ENCODE measurements at regions not wholly inside any gene's neighbourhood (a gene's known extent, or its start where the extent isn't known, plus 50 kb on each side); places are given as distances from the start of the nearest gene placed in this dataset.

- Histone ChIP-seq H3K36me3 (ENCODE audit: insufficient read depth) (no peaks in the 10 kb centered on the region), H3K27me3 (ENCODE audit: insufficient read depth) (no peaks in the 10 kb centered on the region), H3K4me1 (ENCODE audit: insufficient read depth) (no peaks in the 10 kb centered on the region), H2AFZ (no peak overlapping the region), H3K4me3 (no peak overlapping the region), H3K9me2 (ENCODE audit: insufficient read depth) (no peaks in the 10 kb centered on the region), H3F3A (replicated peaks; ENCODE audit: low read depth) (no peaks in the 10 kb centered on the region), H3K4me2 (no peak overlapping the region), H3K27ac (ENCODE audit: low read depth) (no peak overlapping the region), H3K79me2 (replicated peaks; ENCODE audit: insufficient read depth) (no peaks in the 10 kb centered on the region), H4K20me1 (replicated peaks; ENCODE audit: insufficient read depth) (no peaks in the 10 kb centered on the region)
- H3K36me3 Mint-ChIP-seq (ENCODE audit: low read depth): peaks cover 4% of the 10 kb centered on the region; the same call in 1 of the 3 replicates
- peaks cover 15% of the 10 kb centered on the region; the same call in 2 of the 3 replicates for H3K9me3 Mint-ChIP-seq
- peak; percentile 52; the same call in 2 of the 3 replicates for ATAC-seq
- H3K27me3 Mint-ChIP-seq (ENCODE audit: insufficient read depth, low read depth, poor library complexity): peaks cover 1% of the 10 kb centered on the region
- TF ChIP-seq CREB1 (CRISPR knock-in tag; IDR thresholded peaks at IDR 0.05; ENCODE audit: low read depth) (no peak), POLR2AphosphoS5 (IDR thresholded peaks at IDR 0.05; ENCODE audit: low read depth) (no peak), ZNF114 (CRISPR knock-in tag; IDR thresholded peaks at IDR 0.05) (no peak), NANOG (IDR thresholded peaks at IDR 0.05; ENCODE audit: borderline replicate concordance) (no peak), ZNF331 (CRISPR knock-in tag; IDR thresholded peaks at IDR 0.05; ENCODE audit: low read depth) (no peak), EZH2phosphoT487 (IDR thresholded peaks at IDR 0.05; ENCODE audit: unreplicated experiment) (no peak), EZH2 (IDR thresholded peaks at IDR 0.05; ENCODE audit: low read depth, unreplicated experiment) (no peak), JUNB (IDR thresholded peaks at IDR 0.05; ENCODE audit: unreplicated experiment) (no peak), STAT1 (IDR thresholded peaks at IDR 0.05; ENCODE audit: unreplicated experiment) (no peak), ZNF462 (CRISPR knock-in tag; IDR thresholded peaks at IDR 0.05) (no peak), CTCF (conservative IDR thresholded peaks at IDR 0.05; ENCODE audit: low read depth in 2 of 2) (no peak), ETS1 (IDR thresholded peaks at IDR 0.05) (no peak)
- DNase-seq (ENCODE audit: low spot score): no peak
- H3K27ac Mint-ChIP-seq: no peak overlapping the region; the same call in 1 of the 2 replicates
- H3K4me3 Mint-ChIP-seq: no peak overlapping the region
- H3K4me1 Mint-ChIP-seq: peaks cover 8% of the 10 kb centered on the region; the same call in 2 of the 3 replicates
These were observed 217.9 kb downstream of the USP25 start for GRCh38 chr21:15947677-15948076.

Measured in GM23338 (cell line).